Esophagus squamous epithelium (tissue), 4 donors: ENCODE measurements at regions not wholly inside any gene's neighbourhood (a gene's known extent, or its start where the extent isn't known, plus 50 kb on each side); places are given as distances from the start of the nearest gene placed in this dataset.

ENCODE experiments used
- POLR2A ChIP-seq, 4 donors: fragments of 450-650 bp; IDR thresholded peaks; one replicate each; pipeline ENCODE4 v1.6.1; 2017; ENCODE audit warnings: antibody characterized with exemption in 4 of 4, mild to moderate bottlenecking in 4 of 4, moderate library complexity in 3 of 4
- TF ChIP-seq, protein P1 (sequence below), 6 experiments: fragments of 450-650 bp in 4 of 6; fragments of 200-600 bp in 2 of 6; sonication (generic) in 2 of 6; IDR thresholded peaks; one replicate each; pipeline ENCODE4 v1.5.1; 2016 to 2019; ENCODE audit warnings: antibody characterized with exemption in 6 of 6, mild to moderate bottlenecking in 4 of 6, moderate library complexity in 4 of 6

DNA sequence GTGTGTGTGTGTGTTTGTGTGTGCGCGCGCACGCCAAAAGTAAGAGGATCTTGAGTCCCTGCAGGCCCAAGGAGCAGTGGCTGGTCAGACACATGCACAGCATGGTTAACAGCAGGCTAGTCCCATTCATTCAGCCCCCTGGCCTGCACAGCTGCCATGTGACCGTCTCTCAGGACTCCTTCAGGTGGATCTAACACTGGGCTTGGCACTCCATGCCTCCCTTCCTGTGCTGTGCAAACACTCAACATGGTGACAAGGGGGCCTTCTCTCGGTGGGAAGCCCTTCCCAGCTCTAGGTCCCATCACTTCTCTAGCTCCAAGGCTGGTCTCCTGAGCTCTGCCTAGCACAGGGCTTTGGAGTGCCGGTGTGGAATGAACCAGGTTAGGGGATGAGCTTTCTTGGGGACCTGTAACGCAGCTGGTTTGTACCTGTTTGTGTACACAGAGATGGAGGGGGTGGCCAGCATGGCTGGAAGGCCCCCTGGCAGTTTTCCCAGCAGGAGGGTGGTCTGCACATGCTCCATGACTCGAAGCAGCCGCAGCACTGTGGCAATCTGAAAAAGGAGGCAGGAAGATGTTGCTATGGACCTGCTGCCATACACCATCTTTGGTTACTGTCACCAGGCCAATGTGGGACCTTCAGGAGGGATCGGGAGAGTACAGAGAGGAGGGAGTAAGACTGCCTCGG, 69.4 kb upstream of the GCSH start:
- TF ChIP-seq POLR2A (IDR thresholded peaks at IDR 0.05): no peak
- TF ChIP-seq, protein P1, sequence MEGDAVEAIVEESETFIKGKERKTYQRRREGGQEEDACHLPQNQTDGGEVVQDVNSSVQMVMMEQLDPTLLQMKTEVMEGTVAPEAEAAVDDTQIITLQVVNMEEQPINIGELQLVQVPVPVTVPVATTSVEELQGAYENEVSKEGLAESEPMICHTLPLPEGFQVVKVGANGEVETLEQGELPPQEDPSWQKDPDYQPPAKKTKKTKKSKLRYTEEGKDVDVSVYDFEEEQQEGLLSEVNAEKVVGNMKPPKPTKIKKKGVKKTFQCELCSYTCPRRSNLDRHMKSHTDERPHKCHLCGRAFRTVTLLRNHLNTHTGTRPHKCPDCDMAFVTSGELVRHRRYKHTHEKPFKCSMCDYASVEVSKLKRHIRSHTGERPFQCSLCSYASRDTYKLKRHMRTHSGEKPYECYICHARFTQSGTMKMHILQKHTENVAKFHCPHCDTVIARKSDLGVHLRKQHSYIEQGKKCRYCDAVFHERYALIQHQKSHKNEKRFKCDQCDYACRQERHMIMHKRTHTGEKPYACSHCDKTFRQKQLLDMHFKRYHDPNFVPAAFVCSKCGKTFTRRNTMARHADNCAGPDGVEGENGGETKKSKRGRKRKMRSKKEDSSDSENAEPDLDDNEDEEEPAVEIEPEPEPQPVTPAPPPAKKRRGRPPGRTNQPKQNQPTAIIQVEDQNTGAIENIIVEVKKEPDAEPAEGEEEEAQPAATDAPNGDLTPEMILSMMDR (IDR thresholded peaks at IDR 0.05): no peak
